CD4-positive, alpha-beta T cell (primary cell): ENCODE measurements at regions not wholly inside any gene's neighbourhood (a gene's known extent, or its start where the extent isn't known, plus 50 kb on each side); places are given as distances from the start of the nearest gene placed in this dataset.

Experiments used
- ATAC-seq: fragments of 200-7000 bp; cut with Tn5 transposase; one replicate; pipeline ENCODE4 v1.10.0; 2022; ENCODE audit warnings: mild to moderate bottlenecking; ENCODE audit not compliant: poor library complexity
- CTCF ChIA-PET: fragments of 350-600 bp; sonication (Branson Sonifier 250); formaldehyde crosslinking; loops from one replicate; lab custom pipeline; 2021; ENCODE audit warnings: antibody characterized with exemption, inconsistent platforms; lab: Charles Lee
- POLR2A ChIA-PET: fragments of 350-600 bp; sonication (Branson Sonifier 250); formaldehyde crosslinking; loops from one replicate; lab custom pipeline; 2021; ENCODE audit warnings: antibody characterized with exemption, inconsistent platforms; lab: Charles Lee
- DNase-seq, 14 experiments: peaks; one replicate each; pipeline ENCODE4 v3.0.0-alpha.2; 2013 to 2020; ENCODE audit warnings: mixed read lengths in 2 of 14
- H3K27ac ChIP-seq, 2 donors: one replicate each; pipeline versions ENCODE4 v1.5.1 to v1.7.0; 2013; ENCODE audit warnings: low read length in 2 of 2, low read depth in 1 of 2, mild to moderate bottlenecking in 1 of 2
- H3K27me3 ChIP-seq, 2 experiments: 1 replicate in 1 of 2; 2 replicates in 1 of 2; pipeline versions ENCODE4 v1.6.1 to v1.7.0; 2013; ENCODE audit warnings: low read length in 2 of 2, control low read depth in 1 of 2, mild to moderate bottlenecking in 1 of 2, moderate library complexity in 1 of 2; ENCODE audit not compliant: insufficient read depth in 2 of 2, control insufficient read depth in 1 of 2
- H3K36me3 ChIP-seq: one replicate; pipeline ENCODE4 v1.6.1; 2013; ENCODE audit warnings: low read length, control low read depth; ENCODE audit not compliant: insufficient read depth
- H3K4me1 ChIP-seq: one replicate; pipeline ENCODE4 v1.6.1; 2013; ENCODE audit warnings: low read length, control low read depth; ENCODE audit not compliant: insufficient read depth
- H3K4me3 ChIP-seq: one replicate; pipeline ENCODE4 v1.5.1; 2013; ENCODE audit warnings: mild to moderate bottlenecking, low read length, moderate library complexity
- H3K9me3 ChIP-seq, 2 experiments: 1 replicate in 1 of 2; 2 replicates in 1 of 2; pipeline versions ENCODE4 v1.6.1 to v1.7.0; 2013; ENCODE audit warnings: low read length in 2 of 2, mild to moderate bottlenecking in 2 of 2, control low read depth in 1 of 2, moderate library complexity in 1 of 2; ENCODE audit not compliant: control insufficient read depth in 1 of 2, insufficient read depth in 1 of 2
- H3K27ac Mint-ChIP-seq: one replicate; pipeline ENCODE4 v1.8.0; 2020; ENCODE audit warnings: mixed read lengths
- H3K27me3 Mint-ChIP-seq: one replicate; pipeline ENCODE4 v1.8.0; 2021; ENCODE audit warnings: mixed read lengths
- H3K36me3 Mint-ChIP-seq: one replicate; pipeline ENCODE4 v1.8.0; 2021; ENCODE audit warnings: low read depth, mixed read lengths
- H3K4me1 Mint-ChIP-seq: one replicate; pipeline ENCODE4 v1.8.0; 2021; ENCODE audit warnings: low read depth, mixed read lengths
- H3K4me3 Mint-ChIP-seq: one replicate; pipeline ENCODE4 v1.8.0; 2020; ENCODE audit warnings: mild to moderate bottlenecking, mixed read lengths
- H3K9me3 Mint-ChIP-seq: one replicate; pipeline ENCODE4 v1.8.0; 2020; ENCODE audit warnings: mixed read lengths
- CTCF ChIP-seq: fragments of 200-600 bp; IDR thresholded peaks from one replicate; pipeline ENCODE4 v1.8.0; 2022; ENCODE audit warnings: antibody characterized with exemption, mild to moderate bottlenecking
- intact Hi-C, 2 experiments: fragments of 100-400 bp; cut with DNase I in 1 of 2; cut with micrococcal nuclease in 1 of 2; formaldehyde crosslinking; loops; one replicate each; pipeline versions ENCODE4 v1.15.1 to v1.9.0; 2023 to 2025; cut with DNase I, micrococcal nuclease

DNA sequence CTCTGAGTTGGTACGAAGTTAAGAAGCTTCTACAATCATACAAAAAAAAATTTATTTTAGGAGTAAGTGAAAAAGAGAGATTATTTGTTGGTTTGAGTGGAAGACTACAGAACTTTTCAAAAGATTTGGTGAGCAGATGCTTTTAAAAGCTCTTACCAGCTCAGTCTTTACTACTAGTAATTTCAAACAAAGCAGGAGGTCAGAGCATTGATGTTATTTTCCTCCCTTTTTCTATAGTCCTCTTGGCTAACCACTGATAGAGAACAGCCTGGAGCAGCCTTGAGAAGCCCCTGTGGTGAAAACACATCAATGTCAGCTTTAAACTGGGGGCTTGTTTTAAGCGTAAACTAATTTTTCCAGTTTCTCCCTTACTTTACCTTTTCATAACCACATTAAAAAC lies 559.3 kb upstream of the CDH2 start:
- peaks cover 6% of the 10 kb centered on the region for H3K9me3 Mint-ChIP-seq
- H3K27ac Mint-ChIP-seq = no peak overlapping the region
- DNase-seq (no peak), ATAC-seq (no peak)
- no peak overlapping the region for H3K4me3 Mint-ChIP-seq
- Histone ChIP-seq H3K4me1 (no peaks in the 10 kb centered on the region), H3K27me3 (no peaks in the 10 kb centered on the region), H3K4me3 (no peak overlapping the region), H3K36me3 (no peaks in the 10 kb centered on the region), H3K9me3 (peaks cover 0 to under 1% of the 10 kb centered on the region in 2 experiments), H3K27ac (no peak overlapping the region)
- no peaks in the 10 kb centered on the region for H3K4me1 Mint-ChIP-seq
- ChIA-PET CTCF (no interaction called here), POLR2A (no interaction called here)
- no peaks in the 10 kb centered on the region for H3K36me3 Mint-ChIP-seq
- no peaks in the 10 kb centered on the region for H3K27me3 Mint-ChIP-seq
- intact Hi-C loops = no loop called here
- TF ChIP-seq CTCF = no peak

DNA sequence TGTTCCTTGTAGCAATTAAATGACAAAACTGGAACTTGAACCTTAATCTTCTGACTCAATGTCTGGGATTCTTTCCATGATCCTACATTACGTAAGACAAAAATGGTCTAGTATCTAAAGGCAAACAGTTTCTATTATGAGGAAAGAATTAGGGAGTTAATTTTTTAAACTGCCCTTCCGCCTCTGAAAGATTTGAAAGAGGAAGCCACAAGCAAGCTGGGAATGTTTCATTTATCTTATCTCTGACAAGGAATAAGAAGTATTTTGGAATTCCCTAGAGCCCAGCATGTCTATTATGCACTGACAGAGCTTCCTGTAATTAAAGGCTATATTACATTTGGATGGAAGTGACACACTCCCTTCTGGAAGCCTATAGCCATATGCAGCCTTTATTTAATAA lies 558.8 kb upstream of the CDH2 start:
- Mint-ChIP-seq H3K9me3 (peaks cover 6% of the 10 kb centered on the region), H3K36me3 (no peaks in the 10 kb centered on the region), H3K27ac (no peak overlapping the region), H3K4me3 (no peak overlapping the region), H3K4me1 (no peaks in the 10 kb centered on the region), H3K27me3 (no peaks in the 10 kb centered on the region)
- DNase-seq (no peak), ATAC-seq (no peak)
- H3K27ac ChIP-seq = no peak overlapping the region
- H3K4me3 ChIP-seq = no peak overlapping the region
- ChIA-PET CTCF (no interaction called here), POLR2A (no interaction called here)
- H3K36me3 ChIP-seq = no peaks in the 10 kb centered on the region
- H3K4me1 ChIP-seq = no peaks in the 10 kb centered on the region
- no peaks in the 10 kb centered on the region for H3K27me3 ChIP-seq
- intact Hi-C loops = no loop called here
- TF ChIP-seq CTCF = no peak
- H3K9me3 ChIP-seq = peaks cover 0 to 4% of the 10 kb centered on the region in 2 experiments

DNA sequence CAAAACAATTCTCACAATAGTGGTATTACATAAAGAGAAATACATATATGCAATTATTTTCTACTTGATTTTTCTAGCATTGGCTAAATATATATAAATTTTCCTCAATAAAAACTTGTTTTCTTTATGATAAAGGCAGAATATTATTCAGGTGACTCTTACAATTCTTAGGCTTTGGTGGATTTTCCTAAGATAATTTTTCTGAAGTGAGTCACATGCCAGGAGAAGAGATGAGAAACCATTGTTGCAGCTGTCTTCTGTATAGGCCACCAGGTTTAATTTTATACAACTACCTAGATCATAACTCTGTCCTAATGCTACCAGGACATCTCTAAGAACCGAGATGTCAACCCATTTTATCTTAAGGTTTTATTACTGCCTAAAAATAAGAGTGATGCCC lies 552.4 kb upstream of the CDH2 start:
- POLR2A ChIA-PET = no interaction called here
- H3K4me3 Mint-ChIP-seq = no peak overlapping the region
- no peak overlapping the region for H3K27ac Mint-ChIP-seq
- Histone ChIP-seq H3K27me3 (no peaks in the 10 kb centered on the region), H3K9me3 (peaks cover 0 to 4% of the 10 kb centered on the region in 2 experiments), H3K36me3 (no peaks in the 10 kb centered on the region), H3K4me1 (no peaks in the 10 kb centered on the region), H3K4me3 (no peak overlapping the region), H3K27ac (no peak overlapping the region)
- H3K36me3 Mint-ChIP-seq = no peaks in the 10 kb centered on the region
- peaks cover 4% of the 10 kb centered on the region for H3K9me3 Mint-ChIP-seq
- H3K4me1 Mint-ChIP-seq = no peaks in the 10 kb centered on the region
- intact Hi-C loops = no loop called here
- ATAC-seq (no peak), DNase-seq (no peak)
- H3K27me3 Mint-ChIP-seq = no peaks in the 10 kb centered on the region
- CTCF ChIA-PET = no interaction called here
- no peak for TF ChIP-seq CTCF
